ENCODE measurements at regions not wholly inside any gene's neighbourhood (a gene's known extent, or its start where the extent isn't known, plus 50 kb on each side); places are given as distances from the start of the nearest gene placed in this dataset.
"Not testable (repeated sequence)": the region's sequence is repeated elsewhere in the genome, so short reads cannot be mapped to it uniquely, and the experiment has no call there.

DNA sequence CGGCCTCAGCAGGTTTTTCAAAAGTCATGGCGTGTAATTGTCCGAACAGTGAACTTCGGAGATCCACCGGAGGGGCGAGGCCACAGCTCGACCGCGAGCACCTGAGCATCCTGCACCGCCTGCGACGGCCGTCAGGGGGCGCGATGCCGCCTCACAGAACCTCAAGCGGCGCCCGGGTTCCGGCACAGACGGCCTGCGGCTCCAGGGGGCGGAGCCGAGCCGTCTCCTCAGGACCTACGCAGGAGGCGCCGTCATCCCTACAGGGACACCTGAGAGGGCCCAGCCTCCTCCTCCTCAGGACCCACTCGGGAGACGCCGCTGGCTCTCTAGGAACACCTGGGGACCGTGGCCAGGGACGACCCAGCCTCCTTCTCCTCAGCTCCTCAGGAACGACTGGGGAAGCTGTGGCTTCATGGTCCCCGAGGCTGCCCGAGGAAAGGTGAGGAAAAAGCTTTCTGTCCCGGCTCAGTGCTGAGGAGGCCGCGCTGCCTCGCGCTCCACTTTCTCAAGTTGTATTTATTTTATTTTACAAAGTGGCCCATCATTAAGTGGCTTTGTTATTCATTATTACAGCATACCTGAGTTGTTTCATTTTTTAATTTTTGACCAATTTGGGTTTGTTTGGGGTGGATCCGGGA is 197.3 kb downstream of the LMLN start:
- peak; percentile 99 for ATAC-seq (replicated peaks; ENCODE audit: extremely low read depth, poor library complexity, severe bottlenecking)
- not testable (repeated sequence) for H3K36me3 Mint-ChIP-seq (ENCODE audit: insufficient read depth); H3K4me1 Mint-ChIP-seq

DNA sequence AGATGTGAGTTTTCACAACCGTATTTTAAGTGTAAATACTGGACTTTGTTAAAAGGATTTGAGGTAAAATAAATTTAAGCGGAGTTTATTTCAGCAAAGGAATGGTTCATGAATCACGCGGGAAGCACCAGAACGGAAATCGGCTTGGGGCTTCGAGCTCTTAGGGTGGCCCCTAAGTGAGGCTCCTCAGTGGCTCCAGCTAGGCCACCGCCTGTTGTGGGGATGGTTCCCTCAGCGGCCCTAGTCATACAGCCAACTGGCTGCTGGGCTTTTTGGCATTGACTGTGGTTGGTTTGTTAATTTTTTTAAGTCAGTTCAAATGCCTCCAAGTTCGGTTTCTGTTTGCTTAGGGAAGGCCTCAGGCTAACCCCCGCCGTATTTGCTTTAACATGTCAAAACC is 198.0 kb downstream of the LMLN start:
- H3K4me1 Mint-ChIP-seq; ATAC-seq (replicated peaks; ENCODE audit: extremely low read depth, poor library complexity, severe bottlenecking); H3K36me3 Mint-ChIP-seq (ENCODE audit: insufficient read depth); DNase-seq (ENCODE audit: low spot score in 2 of 2); H3K27ac Mint-ChIP-seq (ENCODE audit: low read depth); H3K4me3 Mint-ChIP-seq; H3K9me3 Mint-ChIP-seq; H3K27me3 Mint-ChIP-seq: not testable (repeated sequence)

More for the DNA sequence above, 197.3 kb downstream of the LMLN start:
- not testable (repeated sequence) for H3K27me3 Mint-ChIP-seq; H3K27ac Mint-ChIP-seq (ENCODE audit: low read depth); DNase-seq (ENCODE audit: low spot score in 2 of 2); H3K9me3 Mint-ChIP-seq; H3K4me3 Mint-ChIP-seq

DNA sequence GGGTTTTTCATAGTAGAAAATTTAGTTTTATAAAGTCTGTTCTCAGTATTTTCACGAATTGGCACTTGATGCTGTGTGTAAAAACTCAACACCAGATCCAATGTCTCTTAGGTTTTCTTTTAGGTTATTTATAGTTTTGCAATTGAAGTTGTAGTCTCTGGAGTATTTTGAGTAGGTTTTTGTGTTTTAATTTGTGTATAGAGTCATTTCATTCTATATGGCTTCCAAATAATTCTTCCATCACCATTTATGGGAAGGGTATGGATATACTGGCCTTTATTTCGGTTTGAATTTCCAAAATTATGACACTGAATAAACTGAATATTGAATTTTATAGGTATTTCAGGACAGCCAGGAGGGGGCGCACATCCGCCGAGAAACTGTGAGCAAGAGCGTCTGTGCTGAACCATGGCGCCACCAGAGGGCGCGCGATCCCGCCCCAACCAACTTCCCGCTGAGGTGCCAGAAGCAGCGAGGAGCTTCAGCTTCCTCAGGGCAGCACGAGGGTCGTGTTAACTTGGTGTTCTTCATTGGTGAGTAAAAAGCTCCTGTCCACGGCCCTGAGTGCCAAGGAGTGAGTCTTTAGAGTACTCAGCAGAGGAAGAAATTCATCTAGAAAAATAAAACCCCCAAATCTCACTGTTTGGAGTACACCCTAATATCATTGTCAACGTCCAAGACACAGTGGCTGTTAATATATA is 207.5 kb downstream of the LMLN start:
- H3K36me3 Mint-ChIP-seq (ENCODE audit: insufficient read depth); H3K27ac Mint-ChIP-seq (ENCODE audit: low read depth): not testable (repeated sequence)
- DNase-seq (ENCODE audit: low spot score in 2 of 2), result peak; percentile 20 to 53

DNA sequence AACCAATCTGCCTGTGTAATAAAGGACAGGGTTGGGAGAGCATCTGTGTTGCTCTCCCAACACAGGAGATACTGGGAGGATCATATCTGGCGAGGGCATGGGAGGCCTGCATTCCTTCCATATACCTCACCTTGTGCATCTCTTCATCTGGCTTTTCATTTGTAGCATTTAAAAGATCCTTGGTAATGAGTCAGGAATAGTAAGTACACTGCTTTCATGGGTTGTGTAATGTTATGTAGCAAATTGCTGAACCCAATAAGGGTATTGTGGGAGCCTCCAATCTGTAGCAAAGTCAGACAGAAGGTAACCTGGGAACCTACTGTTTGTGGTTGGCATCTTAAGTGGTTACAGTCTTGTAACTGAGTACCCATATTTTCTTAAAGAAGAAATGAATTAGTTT is 210.8 kb downstream of the LMLN start:
- not testable (repeated sequence) for H3K36me3 Mint-ChIP-seq (ENCODE audit: insufficient read depth); H3K4me1 Mint-ChIP-seq; H3K9me3 Mint-ChIP-seq; H3K27me3 Mint-ChIP-seq; H3K4me3 Mint-ChIP-seq; ATAC-seq (replicated peaks; ENCODE audit: extremely low read depth, poor library complexity, severe bottlenecking); DNase-seq (ENCODE audit: low spot score in 2 of 2); H3K27ac Mint-ChIP-seq (ENCODE audit: low read depth)

More for the DNA sequence above, 207.5 kb downstream of the LMLN start:
- not testable (repeated sequence) for H3K4me3 Mint-ChIP-seq; H3K27me3 Mint-ChIP-seq; H3K4me1 Mint-ChIP-seq; ATAC-seq (replicated peaks; ENCODE audit: extremely low read depth, poor library complexity, severe bottlenecking); H3K9me3 Mint-ChIP-seq

DNA sequence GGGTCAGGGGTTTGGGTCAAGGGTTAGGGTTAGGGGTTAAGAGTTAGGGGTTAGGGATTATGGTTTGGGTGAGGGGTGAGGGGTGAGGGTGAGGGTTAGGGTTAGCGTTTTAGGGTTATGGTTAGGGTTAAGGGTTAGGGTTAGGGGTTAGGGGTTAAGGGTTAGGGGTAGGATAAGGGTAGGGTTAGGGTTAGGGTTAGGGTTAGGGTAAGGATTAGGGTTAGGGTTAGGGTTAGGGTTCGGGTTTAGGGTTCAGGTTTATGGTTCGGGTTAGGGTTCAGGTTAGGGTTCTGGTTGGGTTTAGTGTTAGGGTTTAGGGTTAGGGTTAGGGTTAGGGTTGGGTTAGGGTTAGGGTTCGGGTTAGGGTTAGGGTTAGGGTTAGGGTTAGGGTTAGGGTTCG is 213.1 kb downstream of the LMLN start:
- not testable (repeated sequence) for ATAC-seq (replicated peaks; ENCODE audit: extremely low read depth, poor library complexity, severe bottlenecking); DNase-seq (ENCODE audit: low spot score in 2 of 2); H3K4me1 Mint-ChIP-seq; H3K9me3 Mint-ChIP-seq; H3K27me3 Mint-ChIP-seq; H3K27ac Mint-ChIP-seq (ENCODE audit: low read depth); H3K4me3 Mint-ChIP-seq; H3K36me3 Mint-ChIP-seq (ENCODE audit: insufficient read depth)

DNA sequence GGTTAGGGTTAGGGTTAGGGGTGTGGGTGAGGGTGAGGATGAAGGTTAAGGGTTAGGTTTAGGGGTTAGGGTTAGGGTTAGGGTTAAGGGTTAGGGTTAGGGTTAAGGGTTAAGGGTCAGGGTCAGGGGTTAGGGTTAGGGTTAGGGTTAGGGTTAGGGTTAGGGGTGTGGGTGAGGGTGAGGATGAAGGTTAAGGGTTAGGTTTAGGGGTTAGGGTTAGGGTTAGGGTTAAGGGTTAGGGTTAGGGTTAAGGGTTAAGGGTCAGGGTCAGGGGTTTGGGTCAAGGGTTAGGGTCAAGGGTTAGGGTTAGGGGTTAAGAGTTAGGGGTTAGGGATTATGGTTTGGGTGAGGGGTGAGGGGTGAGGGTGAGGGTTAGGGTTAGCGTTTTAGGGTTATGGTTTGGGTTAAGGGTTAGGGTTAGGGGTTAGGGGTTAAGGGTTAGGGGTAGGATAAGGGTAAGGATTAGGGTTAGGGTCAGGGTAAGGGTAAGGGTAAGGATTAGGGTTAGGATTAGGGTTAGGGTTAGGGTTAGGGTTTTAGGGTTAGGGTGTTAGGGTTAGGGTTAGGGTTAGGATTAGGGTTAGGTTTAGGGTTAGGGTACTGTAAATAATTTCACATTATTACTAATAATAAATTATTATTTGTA is 214.0 kb downstream of the LMLN start:
- not testable (repeated sequence) for H3K36me3 Mint-ChIP-seq (ENCODE audit: insufficient read depth); H3K4me3 Mint-ChIP-seq; H3K9me3 Mint-ChIP-seq; ATAC-seq (replicated peaks; ENCODE audit: extremely low read depth, poor library complexity, severe bottlenecking); DNase-seq (ENCODE audit: low spot score in 2 of 2); H3K4me1 Mint-ChIP-seq; H3K27ac Mint-ChIP-seq (ENCODE audit: low read depth); H3K27me3 Mint-ChIP-seq
